SJSA1 (cell line): ENCODE measurements at regions not wholly inside any gene's neighbourhood (a gene's known extent, or its start where the extent isn't known, plus 50 kb on each side); places are given as distances from the start of the nearest gene placed in this dataset.
"Not testable (repeated sequence)": the region's sequence is repeated elsewhere in the genome, so short reads cannot be mapped to it uniquely, and the experiment has no call there.

Source experiments
- DNase-seq, 2 experiments: peaks; one replicate each; pipeline ENCODE4 v3.0.0-alpha.2; 2015 to 2020; ENCODE audit warnings: low spot score in 2 of 2, low read depth in 1 of 2
- H3K27ac ChIP-seq: fragments of 250-450 bp; sonication (Bioruptor Pico); 2 replicates; pipeline ENCODE4 v1.5.1; 2020; ENCODE audit warnings: mild to moderate bottlenecking, moderate library complexity
- H3K27me3 ChIP-seq: fragments of 250-450 bp; sonication (Bioruptor Pico); replicated peaks from 2 replicates; pipeline ENCODE4 v1.5.1; 2020; ENCODE audit warnings: mild to moderate bottlenecking, moderate library complexity
- H3K36me3 ChIP-seq: fragments of 250-450 bp; sonication (Bioruptor Pico); 2 replicates; pipeline ENCODE4 v1.5.1; 2020; ENCODE audit warnings: mild to moderate bottlenecking
- H3K4me1 ChIP-seq: fragments of 250-450 bp; sonication (Bioruptor Pico); replicated peaks from 2 replicates; pipeline ENCODE4 v1.6.1; 2021; ENCODE audit warnings: mild to moderate bottlenecking
- H3K4me3 ChIP-seq: fragments of 250-450 bp; sonication (Bioruptor Pico); 2 replicates; pipeline ENCODE4 v1.5.1; 2020; ENCODE audit warnings: mild to moderate bottlenecking
- H3K9me3 ChIP-seq: fragments of 250-450 bp; sonication (Bioruptor Pico); replicated peaks from 2 replicates; pipeline ENCODE4 v1.5.1; 2020; ENCODE audit warnings: mild to moderate bottlenecking

GRCh38 chr1:182245040-182245439 lies 146.6 kb downstream of the GLUL start:
- DNase-seq: no peak
- no peaks in the 10 kb centered on the region for H3K4me1 ChIP-seq
- no peak overlapping the region for H3K4me3 ChIP-seq
- H3K27me3 ChIP-seq: no peaks in the 10 kb centered on the region
- H3K9me3 ChIP-seq: no peaks in the 10 kb centered on the region
- no peaks in the 10 kb centered on the region for H3K36me3 ChIP-seq
- no peak overlapping the region for H3K27ac ChIP-seq

GRCh38 chr1:182244451-182244850 lies 147.1 kb downstream of the GLUL start:
- Histone ChIP-seq H3K36me3 (no peaks in the 10 kb centered on the region), H3K27ac (no peak overlapping the region), H3K27me3 (no peaks in the 10 kb centered on the region)

GRCh38 chr1:182242641-182243040 lies 148.9 kb downstream of the GLUL start:
- no peaks in the 10 kb centered on the region for H3K36me3 ChIP-seq
- no peak overlapping the region for H3K4me3 ChIP-seq
- DNase-seq: no peak
- H3K27me3 ChIP-seq: no peaks in the 10 kb centered on the region
- H3K4me1 ChIP-seq: no peaks in the 10 kb centered on the region
- H3K9me3 ChIP-seq: no peaks in the 10 kb centered on the region
- no peak overlapping the region for H3K27ac ChIP-seq

More at GRCh38 chr1:182244451-182244850, 147.1 kb downstream of the GLUL start:
- H3K9me3 ChIP-seq: no peaks in the 10 kb centered on the region
- DNase-seq: no peak
- no peak overlapping the region for H3K4me3 ChIP-seq
- no peaks in the 10 kb centered on the region for H3K4me1 ChIP-seq

GRCh38 chr1:182240085-182240484 lies 151.5 kb downstream of the GLUL start:
- no peaks in the 10 kb centered on the region for H3K9me3 ChIP-seq
- H3K27ac ChIP-seq: no peak overlapping the region
- no peak for DNase-seq
- no peaks in the 10 kb centered on the region for H3K4me1 ChIP-seq
- H3K36me3 ChIP-seq: no peaks in the 10 kb centered on the region
- no peak overlapping the region for H3K4me3 ChIP-seq
- no peaks in the 10 kb centered on the region for H3K27me3 ChIP-seq

GRCh38 chr1:182238421-182238820 lies 153.2 kb downstream of the GLUL start:
- Histone ChIP-seq H3K27me3 (no peaks in the 10 kb centered on the region), H3K4me1 (no peaks in the 10 kb centered on the region), H3K36me3 (no peaks in the 10 kb centered on the region), H3K4me3 (no peak overlapping the region), H3K9me3 (no peaks in the 10 kb centered on the region), H3K27ac (no peak overlapping the region)
- DNase-seq: no peak

DNA sequence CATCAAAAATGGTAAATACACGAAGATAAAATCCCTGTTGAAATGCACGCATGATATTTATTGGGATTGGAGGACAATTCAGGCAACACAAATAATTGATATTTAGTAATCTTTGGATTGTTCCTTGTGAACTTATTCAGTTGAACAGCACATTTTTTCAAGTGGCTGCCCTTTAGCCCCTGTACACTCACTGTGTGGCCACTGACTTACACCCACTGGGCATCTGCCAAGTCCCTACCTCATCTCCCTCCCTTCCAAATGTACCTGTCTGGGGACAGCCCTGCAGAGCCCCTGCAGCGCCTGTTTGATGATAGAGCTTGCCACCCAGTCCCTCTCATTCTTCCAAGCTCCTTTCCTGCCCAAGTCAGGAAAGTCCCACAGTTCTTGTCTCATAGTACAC lies 154.3 kb downstream of the GLUL start:
- no peaks in the 10 kb centered on the region for H3K36me3 ChIP-seq
- no peaks in the 10 kb centered on the region for H3K27me3 ChIP-seq
- H3K4me3 ChIP-seq: no peak overlapping the region
- H3K4me1 ChIP-seq: no peaks in the 10 kb centered on the region
- DNase-seq: no peak
- H3K27ac ChIP-seq: no peak overlapping the region
- no peaks in the 10 kb centered on the region for H3K9me3 ChIP-seq

DNA sequence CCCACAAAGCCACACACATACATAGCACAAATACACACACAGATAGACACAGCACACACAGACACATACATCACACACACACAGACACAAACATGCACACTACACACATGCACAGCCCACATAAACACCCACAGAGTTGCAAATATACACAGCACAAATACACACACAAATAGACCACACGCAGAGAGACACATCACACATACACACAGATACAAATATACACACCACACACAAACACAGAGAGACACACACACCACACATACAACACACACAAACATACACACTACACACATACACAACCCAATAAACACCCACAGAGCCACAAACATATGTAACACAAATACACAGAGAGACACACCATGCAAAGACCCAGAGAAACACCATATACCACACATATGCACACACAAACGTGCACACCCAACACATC lies 154.9 kb downstream of the GLUL start:
- H3K4me1 ChIP-seq: no peaks in the 10 kb centered on the region
- DNase-seq: no peak
- no peaks in the 10 kb centered on the region for H3K27me3 ChIP-seq
- H3K4me3 ChIP-seq: no peak overlapping the region
- H3K9me3 ChIP-seq: no peaks in the 10 kb centered on the region
- no peaks in the 10 kb centered on the region for H3K36me3 ChIP-seq
- no peak overlapping the region for H3K27ac ChIP-seq

GRCh38 chr1:182235952-182236650 lies 155.5 kb downstream of the GLUL start:
- DNase-seq: no peak
- H3K4me3 ChIP-seq: no peak overlapping the region
- H3K36me3 ChIP-seq: no peaks in the 10 kb centered on the region
- no peaks in the 10 kb centered on the region for H3K9me3 ChIP-seq
- no peak overlapping the region for H3K27ac ChIP-seq
- H3K27me3 ChIP-seq: no peaks in the 10 kb centered on the region
- H3K4me1 ChIP-seq: no peaks in the 10 kb centered on the region

DNA sequence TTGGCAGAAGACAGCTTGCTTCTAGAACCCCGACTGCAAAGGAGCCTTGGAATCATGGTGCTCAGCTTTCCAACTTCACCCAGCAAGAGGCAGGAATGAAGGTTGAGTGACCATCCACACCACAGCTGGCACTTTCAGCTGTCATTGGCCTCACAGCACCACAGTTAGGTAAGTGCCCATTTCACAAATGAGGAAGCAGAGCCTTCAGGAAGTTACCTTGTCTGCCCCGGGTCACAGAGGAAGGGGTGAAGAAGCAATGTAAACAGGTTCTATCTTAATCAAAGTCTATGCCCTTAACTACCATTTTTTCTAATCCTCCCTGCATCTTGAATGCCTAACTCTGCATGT lies 156.0 kb downstream of the GLUL start:
- Histone ChIP-seq H3K27ac (no peak overlapping the region), H3K27me3 (no peaks in the 10 kb centered on the region), H3K4me3 (no peak overlapping the region), H3K4me1 (no peaks in the 10 kb centered on the region), H3K9me3 (no peaks in the 10 kb centered on the region), H3K36me3 (no peaks in the 10 kb centered on the region)
- no peak for DNase-seq

DNA sequence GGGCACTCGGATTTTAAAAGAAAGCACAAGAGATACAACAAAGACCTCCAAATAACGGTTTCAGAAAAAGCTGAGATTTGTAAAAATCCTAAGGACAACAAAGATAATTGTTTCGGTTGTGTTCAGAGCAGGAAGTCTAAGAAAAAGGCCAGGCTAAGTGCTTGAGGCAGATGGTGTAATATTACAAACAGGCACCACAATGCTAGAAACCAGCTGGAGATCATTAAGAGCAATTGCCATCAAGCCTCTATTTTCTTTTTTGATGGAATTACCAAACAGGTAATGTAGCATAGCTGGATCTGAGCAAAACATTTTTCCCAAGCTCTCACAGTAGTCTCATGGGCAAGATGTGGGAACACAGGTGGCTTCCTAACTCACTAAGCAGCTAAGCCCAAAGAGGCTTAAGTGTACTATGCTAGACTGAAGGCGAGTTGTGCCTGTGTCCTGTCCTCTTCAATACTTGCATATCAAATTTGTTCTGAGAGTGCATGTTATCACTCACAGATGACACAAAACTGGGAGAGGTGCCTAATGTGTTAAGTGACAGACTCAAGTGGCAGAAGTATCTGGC lies 161.6 kb downstream of the GLUL start:
- H3K27ac ChIP-seq: no peak overlapping the region
- H3K36me3 ChIP-seq: no peaks in the 10 kb centered on the region
- no peaks in the 10 kb centered on the region for H3K9me3 ChIP-seq
- no peak for DNase-seq
- no peaks in the 10 kb centered on the region for H3K27me3 ChIP-seq
- H3K4me3 ChIP-seq: no peak overlapping the region
- H3K4me1 ChIP-seq: no peaks in the 10 kb centered on the region

- no peaks in the 10 kb centered on the region for H3K27me3 ChIP-seq
- no peaks in the 10 kb centered on the region for H3K4me1 ChIP-seq
- no peaks in the 10 kb centered on the region for H3K9me3 ChIP-seq
- H3K27ac ChIP-seq: no peak overlapping the region
- DNase-seq: no peak
- H3K36me3 ChIP-seq: no peaks in the 10 kb centered on the region
- H3K4me3 ChIP-seq: no peak overlapping the region
These were observed 162.1 kb downstream of the GLUL start for GRCh38 chr1:182229451-182229850.

DNA sequence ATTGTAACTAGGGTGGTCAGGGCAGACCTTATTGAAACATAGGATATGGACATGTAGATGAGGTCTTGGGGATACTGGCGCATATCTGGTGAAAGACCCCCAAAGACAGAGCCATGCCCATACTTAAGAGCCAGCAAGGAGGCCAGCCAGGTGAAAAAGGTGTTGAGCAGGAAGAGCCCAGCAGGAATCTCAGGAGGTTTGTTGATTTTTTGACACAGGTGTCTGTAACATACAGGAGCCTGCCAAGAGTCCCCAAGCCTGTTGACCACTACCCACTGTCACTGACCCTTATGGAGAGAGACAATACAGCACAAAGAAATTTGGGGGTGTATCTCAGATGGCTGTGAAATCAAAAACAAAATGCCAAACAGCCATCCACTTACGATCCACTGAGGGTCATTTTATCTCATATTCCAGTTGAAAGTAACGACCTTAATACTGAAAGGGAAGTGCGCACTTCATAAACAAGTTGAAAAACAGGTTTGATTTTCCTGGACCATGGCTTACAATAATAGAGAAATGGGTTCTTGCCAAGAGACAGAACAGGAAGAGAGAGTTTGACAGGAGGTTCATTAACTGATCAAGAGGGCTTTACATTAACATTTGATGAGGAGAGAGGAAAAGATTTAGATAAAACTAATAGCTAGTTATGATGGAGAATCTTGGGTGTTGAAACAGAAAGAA lies 163.6 kb downstream of the GLUL start:
- Histone ChIP-seq H3K4me1 (no peaks in the 10 kb centered on the region), H3K36me3 (no peaks in the 10 kb centered on the region), H3K27me3 (no peaks in the 10 kb centered on the region), H3K9me3 (no peaks in the 10 kb centered on the region), H3K27ac (no peak overlapping the region), H3K4me3 (no peak overlapping the region)
- DNase-seq: no peak

GRCh38 chr1:182226618-182227017 lies 165.0 kb downstream of the GLUL start:
- Histone ChIP-seq H3K27me3 (no peaks in the 10 kb centered on the region), H3K9me3 (no peaks in the 10 kb centered on the region), H3K36me3 (no peaks in the 10 kb centered on the region), H3K4me1 (no peaks in the 10 kb centered on the region), H3K27ac (no peak overlapping the region), H3K4me3 (no peak overlapping the region)
- no peak for DNase-seq

DNA sequence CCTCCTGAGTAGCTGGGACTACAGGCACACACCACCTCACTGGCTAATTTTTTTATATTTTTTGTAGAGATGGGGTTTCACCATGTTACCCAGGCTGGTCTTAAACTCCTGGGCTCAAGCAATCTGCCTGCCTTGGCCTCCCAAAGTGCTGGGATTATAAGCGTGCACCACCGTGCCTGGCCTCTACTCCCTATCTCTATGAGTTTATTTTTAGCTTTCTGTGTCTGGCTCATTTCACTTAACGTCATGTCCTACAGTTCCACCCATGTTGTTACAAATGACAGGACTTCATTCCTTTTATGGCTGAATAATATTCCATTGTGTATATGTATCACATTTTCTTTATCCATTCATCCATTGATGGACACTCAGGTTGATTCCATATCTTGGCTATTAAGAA lies 164.2 kb upstream of the ZNF648 start:
- H3K4me3 ChIP-seq, DNase-seq, H3K36me3 ChIP-seq, H3K27me3 ChIP-seq, H3K4me1 ChIP-seq, H3K9me3 ChIP-seq, H3K27ac ChIP-seq: not testable (repeated sequence)
